GM19043 (cell line): ENCODE measurements at regions not wholly inside any gene's neighbourhood (a gene's known extent, or its start where the extent isn't known, plus 50 kb on each side); places are given as distances from the start of the nearest gene placed in this dataset.
A peak's percentile ranks its signal among the peaks of the same experiment; 100 is the strongest.
"Not testable (repeated sequence)": the region's sequence is repeated elsewhere in the genome, so short reads cannot be mapped to it uniquely, and the experiment has no call there.

Experiments used
- ATAC-seq: cut with Tn5 transposase; IDR thresholded peaks from one replicate; pipeline ENCODE4 v1.9.1; 2021; ENCODE audit warnings: low read depth; ENCODE audit not compliant: unreplicated experiment

DNA sequence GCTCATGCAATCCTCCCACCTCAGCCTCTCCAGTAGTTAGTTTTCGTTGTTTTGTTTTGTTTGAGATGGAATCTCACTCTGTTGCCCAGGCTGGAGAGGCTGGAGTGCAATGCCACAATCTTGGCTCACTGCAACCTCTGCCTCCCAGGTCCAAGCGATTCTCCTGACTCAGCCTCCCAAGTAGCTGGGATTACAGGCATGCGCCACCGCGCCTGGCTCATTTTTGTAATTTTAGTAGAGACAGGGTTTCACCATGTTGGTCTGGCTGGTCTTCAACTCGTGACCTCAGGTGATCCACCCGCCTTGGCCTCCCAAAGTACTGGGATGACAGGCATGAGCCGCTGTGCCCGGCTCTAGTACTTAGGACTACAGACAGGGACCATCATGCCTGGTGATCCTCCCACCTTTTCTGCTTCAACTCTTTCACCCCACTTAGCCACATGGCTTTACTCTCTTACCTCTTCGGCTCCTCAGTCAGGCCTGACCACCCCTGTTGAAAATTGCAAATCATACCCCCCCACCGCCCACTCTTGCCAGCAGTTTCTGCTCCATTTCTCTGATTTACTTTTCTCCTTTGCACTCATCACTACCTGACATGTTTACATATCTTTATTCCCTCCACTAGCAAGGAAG is 157.1 kb upstream of the GRK3 start:
- ATAC-seq = no peak

DNA sequence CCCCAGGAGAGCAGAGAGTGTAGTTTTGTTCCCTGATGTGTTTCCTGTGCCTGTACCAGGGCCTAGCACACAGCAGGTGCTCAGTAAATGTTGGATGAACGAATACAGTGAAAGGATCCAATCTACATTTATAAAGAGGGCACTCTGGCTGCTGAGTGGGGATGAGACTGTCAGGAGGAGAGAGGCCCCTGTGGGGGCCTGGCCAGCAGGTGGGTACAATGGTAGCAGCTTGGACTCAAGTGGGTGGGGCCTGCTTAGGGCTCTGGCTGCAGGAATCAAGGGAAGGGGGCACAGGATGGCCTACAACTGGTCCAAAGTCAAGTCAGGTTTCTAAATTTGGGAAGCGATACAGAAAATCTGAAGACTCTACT is 156.6 kb upstream of the GRK3 start:
- ATAC-seq = no peak

DNA sequence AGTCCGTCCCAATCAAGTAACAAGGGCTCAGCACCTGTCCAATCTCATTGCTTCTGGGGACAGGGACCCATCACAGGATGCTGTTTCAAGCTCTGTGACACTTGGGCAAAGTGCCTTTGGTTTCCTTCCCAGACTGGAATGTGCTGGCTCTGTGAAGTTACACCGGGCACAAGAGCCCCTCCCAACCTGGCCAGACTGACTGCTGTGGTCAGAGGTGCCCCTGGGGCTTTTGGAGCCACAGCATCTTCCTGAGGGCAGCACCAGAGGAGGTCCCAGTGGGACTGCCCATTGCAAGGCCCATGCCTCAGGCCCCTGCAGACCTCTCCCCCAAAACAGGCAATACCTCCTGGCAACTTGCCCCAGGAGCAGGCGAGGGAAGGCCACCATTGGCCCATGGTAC is 155.2 kb upstream of the GRK3 start:
- no peak for ATAC-seq

GRCh38 chr22:25410849-25411248 is 153.6 kb upstream of the GRK3 start:
- ATAC-seq = no peak

DNA sequence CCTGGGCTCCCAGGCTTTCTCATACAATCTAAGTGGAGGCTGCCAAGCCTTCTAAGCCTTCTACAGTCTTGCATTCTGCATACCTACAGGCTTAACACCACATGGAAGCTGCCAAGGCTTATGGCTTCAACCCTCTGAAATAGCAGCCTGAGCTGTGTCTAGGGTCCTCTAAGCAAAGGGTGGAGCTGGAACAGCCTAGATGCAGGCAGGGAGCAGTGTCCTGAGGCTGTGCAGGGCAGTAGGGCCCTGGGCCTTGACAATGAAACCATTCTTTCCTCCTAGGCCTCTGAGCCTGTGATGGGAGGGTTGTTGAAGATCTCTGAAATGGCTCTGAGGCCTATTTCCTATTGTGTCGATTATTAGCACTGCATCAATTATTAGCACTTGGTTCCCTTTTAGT is 150.9 kb upstream of the GRK3 start:
- ATAC-seq = no peak

DNA sequence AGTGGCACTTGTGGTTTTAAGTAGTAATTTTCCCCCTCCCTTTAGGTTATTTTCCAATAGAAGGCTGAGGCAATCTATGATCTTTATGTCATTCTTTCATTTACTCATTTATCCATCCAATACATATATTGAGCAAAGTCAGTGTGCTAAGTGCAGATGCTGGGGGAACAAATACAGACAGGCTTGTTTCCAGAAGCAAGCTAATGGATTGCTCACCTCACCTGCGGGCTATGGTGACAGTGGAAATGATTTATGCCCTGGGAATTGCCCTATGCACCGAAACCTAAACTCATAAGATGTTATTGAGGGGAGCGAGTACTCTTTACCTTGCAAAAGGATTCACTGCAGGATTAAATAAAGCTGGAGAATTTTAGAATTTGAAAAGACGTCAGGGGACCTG is 148.7 kb upstream of the GRK3 start:
- ATAC-seq = not testable (repeated sequence)

DNA sequence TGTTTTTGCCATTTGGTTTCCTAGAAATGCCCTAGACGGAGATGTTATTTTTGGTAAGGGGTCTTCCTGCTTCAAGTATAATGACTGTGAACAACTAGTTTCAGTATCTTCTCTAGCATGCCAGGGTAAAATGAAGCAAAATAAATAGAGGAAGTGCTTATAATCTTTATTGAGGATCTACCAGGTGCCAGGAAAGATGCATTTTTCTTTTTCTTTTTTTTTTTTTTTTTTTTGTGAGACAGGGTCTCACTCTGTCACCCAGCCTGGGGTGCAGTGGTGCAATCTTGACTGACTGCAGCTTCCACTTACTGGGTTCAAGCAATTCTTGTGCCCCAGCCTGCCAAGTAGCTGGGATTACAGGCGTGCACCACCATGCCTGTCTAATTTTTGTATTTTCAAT is 146.6 kb upstream of the GRK3 start:
- ATAC-seq = not testable (repeated sequence)

DNA sequence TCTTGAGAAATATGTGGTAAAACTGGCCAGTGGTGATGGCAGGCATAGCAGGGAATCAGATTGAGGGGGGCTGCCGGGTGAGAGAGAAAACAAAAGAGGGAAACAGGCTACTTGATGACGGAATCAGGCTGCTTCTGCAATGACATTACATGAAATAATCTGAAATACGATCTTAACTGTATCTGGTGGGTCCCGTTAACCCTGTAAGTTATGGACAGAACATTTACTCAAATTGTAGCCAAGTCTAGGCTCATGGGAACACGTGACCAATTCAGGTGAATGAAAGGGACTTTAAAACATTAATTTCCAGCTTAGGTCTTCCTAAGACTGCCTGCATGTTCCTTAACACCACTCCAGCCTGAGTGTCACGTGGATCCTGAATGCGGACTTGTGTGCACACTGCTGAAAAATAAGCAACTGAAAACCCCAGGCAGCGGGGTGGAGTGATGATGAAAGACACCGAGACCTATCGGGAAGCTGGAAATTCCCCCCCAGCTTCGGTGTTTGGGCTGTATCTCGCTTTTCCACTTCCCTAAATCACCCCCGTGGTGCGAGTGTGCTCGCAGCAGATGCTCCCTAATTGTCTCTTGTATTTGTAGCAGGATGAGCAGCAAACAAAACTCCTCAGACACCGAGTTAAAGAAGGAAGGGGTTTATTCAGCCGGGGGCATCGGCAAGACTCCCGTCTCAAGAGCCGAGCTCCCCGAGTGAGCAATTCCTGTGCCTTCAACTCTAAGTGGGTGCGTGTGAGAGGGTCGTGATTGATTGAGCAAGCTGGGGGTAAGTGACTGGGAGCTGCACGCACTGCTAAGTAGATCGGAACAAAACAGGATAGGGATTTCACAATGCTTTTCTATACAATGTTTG is 145.0 kb upstream of the GRK3 start:
- ATAC-seq = no peak

- ATAC-seq = not testable (repeated sequence)
These were observed 144.4 kb upstream of the GRK3 start for GRCh38 chr22:25420114-25420441.

DNA sequence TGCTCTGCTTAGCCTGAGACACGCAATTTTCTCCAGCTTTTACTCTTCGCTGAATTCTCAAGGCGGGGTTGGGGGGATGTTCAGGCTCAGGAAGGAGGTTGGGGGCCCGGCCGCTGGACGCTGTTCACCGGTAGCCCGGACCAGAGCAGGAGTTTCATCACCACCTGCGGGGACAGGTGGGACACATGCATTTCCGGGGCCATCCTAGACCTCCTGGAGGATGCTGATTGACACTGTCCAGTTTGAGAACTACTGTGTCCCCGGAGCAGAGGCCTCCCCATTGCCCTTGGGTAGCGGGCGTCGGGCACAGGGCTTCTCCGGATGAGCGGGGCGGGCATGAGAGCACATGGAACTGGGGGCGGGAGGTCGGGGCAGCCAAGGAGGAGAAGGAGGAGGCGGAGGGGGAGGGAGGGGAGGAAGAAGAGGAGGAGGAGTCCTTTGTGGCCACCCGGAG is 144.0 kb upstream of the GRK3 start:
- no peak for ATAC-seq

- ATAC-seq = no peak
These were observed 143.3 kb upstream of the GRK3 start for GRCh38 chr22:25420925-25421904.

GRCh38 chr22:25426530-25427308 is 137.8 kb upstream of the GRK3 start:
- ATAC-seq = not testable (repeated sequence)

DNA sequence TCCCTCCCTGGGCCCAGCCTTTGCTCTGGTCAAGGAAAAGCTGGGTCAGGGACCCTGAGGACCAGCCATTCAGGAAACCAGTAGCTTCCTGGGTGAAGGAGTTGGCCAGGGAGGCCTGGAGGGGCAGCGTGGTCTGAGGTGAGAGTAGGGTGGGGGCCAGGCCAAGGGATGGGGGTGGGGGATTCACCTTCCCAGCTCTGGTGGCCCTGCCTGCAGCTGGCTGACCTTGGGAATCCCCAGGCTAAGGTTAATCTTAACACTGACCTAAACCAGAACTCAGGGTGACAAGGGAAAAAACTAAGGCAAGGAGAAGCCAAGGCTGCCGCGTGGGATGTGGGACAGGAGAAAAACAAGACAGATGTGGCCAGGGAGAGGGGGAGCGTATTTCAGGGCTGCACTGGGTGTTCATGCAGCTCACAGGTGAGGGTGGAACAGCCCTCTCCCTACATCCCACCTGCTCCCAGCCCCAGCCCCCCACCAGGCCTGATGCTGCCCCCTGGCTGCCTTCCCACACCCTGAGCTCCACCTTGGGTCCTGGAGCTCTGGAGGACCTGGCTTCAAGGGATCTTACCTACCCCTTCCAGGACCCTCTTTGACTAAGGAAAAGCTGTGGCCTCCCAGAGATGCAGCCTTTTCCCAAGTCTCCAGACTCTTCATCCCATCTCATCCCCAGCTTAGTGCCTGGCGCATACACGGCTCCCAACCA is 132.7 kb upstream of the GRK3 start:
- not testable (repeated sequence) for ATAC-seq

DNA sequence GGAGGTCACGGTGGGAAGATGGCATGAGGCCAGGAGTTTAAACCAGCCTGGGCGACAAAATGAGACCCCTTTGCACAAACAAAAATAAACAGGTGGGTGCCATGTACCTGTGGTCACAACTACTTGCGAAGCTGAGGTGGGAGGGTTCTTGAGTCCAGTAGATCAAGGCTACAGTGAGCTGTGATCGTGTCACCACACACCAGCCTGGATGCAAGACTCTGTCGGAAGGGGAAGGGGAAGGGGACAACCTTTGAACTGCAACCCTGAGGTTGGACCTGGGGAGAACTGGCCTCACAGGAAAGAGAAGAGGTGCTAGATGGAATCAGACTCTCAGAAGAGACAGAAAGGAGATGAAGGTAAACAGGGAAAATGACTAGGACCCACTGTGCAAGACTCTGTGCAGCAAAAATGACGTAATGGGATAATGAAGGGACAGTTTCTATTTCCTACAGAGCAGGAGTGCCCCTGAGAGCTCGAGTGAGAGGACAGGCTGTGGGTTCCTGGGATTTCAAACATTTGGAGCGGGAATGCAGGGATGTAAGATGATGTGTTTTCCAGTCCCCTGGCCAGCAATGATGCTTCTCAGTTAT is 131.0 kb upstream of the GRK3 start:
- not testable (repeated sequence) for ATAC-seq

- no peak for ATAC-seq
These were observed 126.9 kb upstream of the GRK3 start for GRCh38 chr22:25437414-25438160.

- ATAC-seq = no peak
These were observed 117.3 kb upstream of the GRK3 start for GRCh38 chr22:25447067-25447685.

DNA sequence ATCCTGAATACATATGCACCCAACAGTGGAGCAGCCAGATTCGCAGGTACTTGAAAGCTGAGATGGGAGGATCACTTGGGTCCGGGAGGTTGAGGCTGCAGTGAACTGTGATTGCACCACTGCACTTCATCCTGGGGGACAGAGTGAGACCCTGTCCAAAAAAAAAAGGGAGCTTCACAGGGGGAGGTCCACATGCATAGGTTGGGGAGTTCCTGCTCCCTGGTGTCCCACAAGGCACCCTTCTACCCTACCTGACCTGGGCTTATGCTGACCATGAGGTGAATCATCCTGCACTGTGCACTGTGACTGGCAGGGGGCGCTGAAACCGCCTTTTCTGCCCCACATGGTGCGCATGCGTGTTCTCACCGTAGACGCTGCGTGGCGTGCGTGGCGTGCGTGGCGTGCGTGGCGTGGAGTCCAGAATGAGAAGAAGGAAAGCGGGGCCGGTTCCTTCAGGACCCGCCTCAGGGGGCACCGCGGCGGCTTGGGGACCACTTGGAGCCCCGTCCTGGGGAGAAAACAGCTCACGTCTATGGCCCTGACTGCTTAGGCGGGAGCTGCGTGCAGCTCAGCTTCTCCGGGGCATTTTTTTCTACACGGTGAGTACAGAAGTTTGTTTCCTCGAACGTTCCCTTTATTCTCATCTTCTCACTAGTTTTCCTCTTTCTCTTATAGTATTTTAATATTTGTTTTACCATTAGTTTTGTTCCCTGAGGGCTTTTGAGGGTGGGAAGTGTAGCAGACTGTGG is 116.6 kb upstream of the GRK3 start:
- peak; percentile 72 for ATAC-seq
